GM23248 (cell line): ENCODE measurements at regions not wholly inside any gene's neighbourhood (a gene's known extent, or its start where the extent isn't known, plus 50 kb on each side); places are given as distances from the start of the nearest gene placed in this dataset.

Experiments used
- DNase-seq: peaks from one replicate; pipeline ENCODE4 v3.0.0-alpha.2; 2015
- H2AFZ ChIP-seq: fragments of 200-600 bp; sonication (generic); 2 replicates; pipeline ENCODE4 v1.6.1; 2016; ENCODE audit warnings: antibody characterized with exemption
- H3F3A ChIP-seq: fragments of 200-600 bp; sonication (generic); 2 replicates; pipeline ENCODE4 v1.6.1; 2016; ENCODE audit warnings: mild to moderate bottlenecking, antibody characterized with exemption, mixed run types; ENCODE audit not compliant: insufficient read depth
- H3K27ac ChIP-seq: fragments of 200-600 bp; sonication (generic); 2 replicates; pipeline ENCODE4 v1.5.1; 2016; ENCODE audit warnings: mild to moderate bottlenecking
- H3K27me3 ChIP-seq: fragments of 200-600 bp; sonication (generic); replicated peaks from 2 replicates; pipeline ENCODE4 v1.6.1; 2016; ENCODE audit warnings: mild to moderate bottlenecking; ENCODE audit not compliant: insufficient read depth
- H3K36me3 ChIP-seq: fragments of 200-600 bp; sonication (generic); 2 replicates; pipeline ENCODE4 v1.6.1; 2016; ENCODE audit warnings: low read depth, mild to moderate bottlenecking
- H3K4me1 ChIP-seq: fragments of 200-600 bp; sonication (generic); 2 replicates; pipeline ENCODE4 v1.6.1; 2016; ENCODE audit warnings: mild to moderate bottlenecking; ENCODE audit not compliant: insufficient read depth
- H3K4me2 ChIP-seq: fragments of 200-600 bp; sonication (generic); one replicate; pipeline ENCODE4 v1.6.1; 2016; ENCODE audit warnings: mild to moderate bottlenecking; ENCODE audit not compliant: unreplicated experiment
- H3K4me3 ChIP-seq: fragments of 200-600 bp; sonication (generic); 2 replicates; pipeline ENCODE4 v1.5.1; 2016; ENCODE audit warnings: mild to moderate bottlenecking
- H3K79me2 ChIP-seq: fragments of 200-600 bp; sonication (generic); 2 replicates; pipeline ENCODE4 v1.6.1; 2016; ENCODE audit warnings: mild to moderate bottlenecking; ENCODE audit not compliant: insufficient read depth
- H3K9ac ChIP-seq: fragments of 200-600 bp; sonication (generic); 2 replicates; pipeline ENCODE4 v1.6.1; 2016; ENCODE audit warnings: mild to moderate bottlenecking
- H3K9me2 ChIP-seq: fragments of 200-600 bp; sonication (generic); 2 replicates; pipeline ENCODE4 v1.6.1; 2016; ENCODE audit warnings: mixed run types, mild to moderate bottlenecking, moderate library complexity; ENCODE audit not compliant: insufficient read depth
- H3K9me3 ChIP-seq: fragments of 200-600 bp; sonication (generic); one replicate; pipeline ENCODE4 v1.6.1; 2017; ENCODE audit warnings: low read depth
- H4K20me1 ChIP-seq: fragments of 200-600 bp; sonication (generic); 2 replicates; pipeline ENCODE4 v1.6.0; 2016; ENCODE audit not compliant: insufficient read depth
- EZH2 ChIP-seq: fragments of 200-600 bp; sonication (generic); IDR thresholded peaks from 2 replicates; pipeline ENCODE4 v1.6.1; 2018; ENCODE audit warnings: antibody characterized with exemption, mild to moderate bottlenecking; ENCODE audit not compliant: insufficient read depth, poor library complexity, severe bottlenecking
- EZH2phosphoT487 ChIP-seq: fragments of 200-600 bp; sonication (generic); IDR thresholded peaks from 2 replicates; pipeline ENCODE4 v1.6.1; 2018; ENCODE audit warnings: antibody characterized with exemption, moderate library complexity, mild to moderate bottlenecking, low read depth; ENCODE audit not compliant: insufficient read depth
- WGBS, 2 experiments: methylation state at CpG; one replicate each; pipeline ENCODE4 v1.1.6; 2015 to 2017; ENCODE audit warnings: low lambda C conversion rate in 2 of 2, low coverage in 1 of 2; ENCODE audit errors: missing lambda C conversion rate in 2 of 2; 5-methylcytosine and 5-hydroxymethylcytosine counted together
- in situ Hi-C: fragments of 300-500 bp; cut with MboI; formaldehyde crosslinking; loops from 2 replicates; pipeline ENCODE4 v1.15.0; 2020

DNA sequence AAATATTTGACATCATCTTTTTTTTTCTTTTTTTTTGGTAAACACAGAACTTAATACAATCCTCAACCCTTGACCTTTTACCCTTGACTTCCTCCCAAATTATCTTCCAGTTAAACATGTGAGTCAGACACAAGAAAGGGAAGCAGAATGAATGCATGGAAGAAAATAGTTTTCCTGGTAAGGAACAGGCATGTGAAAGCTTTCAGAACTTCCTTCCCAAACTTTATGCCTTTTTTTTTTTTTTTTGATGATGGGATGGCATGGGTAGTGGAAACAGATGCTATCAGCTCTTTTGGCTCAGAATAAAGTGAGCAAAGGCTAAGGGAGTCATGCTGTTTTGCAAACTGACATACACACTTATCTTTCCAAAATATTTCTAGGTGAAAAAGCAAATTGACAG is 1079.1 kb downstream of the TTLL7 start:
- in situ Hi-C loops, result no loop called here
- Histone ChIP-seq H2AFZ (no peak overlapping the region), H3K4me1 (no peaks in the 10 kb centered on the region), H3K27me3 (no peaks in the 10 kb centered on the region), H3K27ac (no peak overlapping the region), H3K9me2 (no peaks in the 10 kb centered on the region), H3K4me3 (no peak overlapping the region), H4K20me1 (no peaks in the 10 kb centered on the region), H3K4me2 (no peak overlapping the region), H3K9ac (no peak overlapping the region), H3K79me2 (no peaks in the 10 kb centered on the region), H3K9me3 (no peaks in the 10 kb centered on the region), H3F3A (no peaks in the 10 kb centered on the region), H3K36me3 (no peaks in the 10 kb centered on the region)
- DNase-seq, result no peak
- TF ChIP-seq EZH2phosphoT487, result no peak
- TF ChIP-seq EZH2, result no peak

GRCh38 chr1:82907313-82907712 is 1091.6 kb downstream of the TTLL7 start:
- Histone ChIP-seq H3K4me2 (no peak overlapping the region), H3K4me3 (no peak overlapping the region), H3K4me1 (no peaks in the 10 kb centered on the region), H3K36me3 (no peaks in the 10 kb centered on the region), H3K79me2 (no peaks in the 10 kb centered on the region), H2AFZ (no peak overlapping the region), H3K27me3 (no peaks in the 10 kb centered on the region), H4K20me1 (no peaks in the 10 kb centered on the region), H3K27ac (no peak overlapping the region), H3K9ac (no peak overlapping the region), H3K9me3 (no peaks in the 10 kb centered on the region), H3F3A (no peaks in the 10 kb centered on the region), H3K9me2 (no peaks in the 10 kb centered on the region)
- no peak for DNase-seq
- TF ChIP-seq EZH2, result no peak
- no peak for TF ChIP-seq EZH2phosphoT487
- in situ Hi-C loops, result no loop called here
- 80 to 85% methylated on average over 3 of the region's 3 CpGs for WGBS, 2 experiments

DNA sequence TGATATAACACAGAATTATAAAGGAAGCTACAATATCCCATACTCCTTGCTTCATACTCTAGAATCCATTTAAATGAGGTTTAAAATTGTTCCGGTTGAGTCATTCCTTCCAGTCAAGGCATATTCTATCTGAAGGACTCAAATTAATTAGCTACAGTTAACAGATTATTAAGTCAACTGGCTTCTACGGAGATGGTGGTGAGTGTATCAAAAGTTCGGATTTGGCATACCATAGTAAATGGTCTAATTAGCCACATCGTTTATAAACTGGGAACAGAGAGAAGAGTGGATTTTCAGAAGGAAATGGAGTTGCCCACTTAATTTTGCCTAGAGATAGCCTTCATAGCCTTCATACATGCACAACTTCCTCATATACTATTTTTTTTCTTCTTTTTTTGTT is 1095.3 kb downstream of the TTLL7 start:
- no peaks in the 10 kb centered on the region for H3K27me3 ChIP-seq
- no peaks in the 10 kb centered on the region for H3K4me1 ChIP-seq
- no peaks in the 10 kb centered on the region for H4K20me1 ChIP-seq
- H3K36me3 ChIP-seq, result no peaks in the 10 kb centered on the region
- H3K9me2 ChIP-seq, result no peaks in the 10 kb centered on the region
- H3K79me2 ChIP-seq, result no peaks in the 10 kb centered on the region
- TF ChIP-seq EZH2, result no peak
- TF ChIP-seq EZH2phosphoT487, result no peak
- no peaks in the 10 kb centered on the region for H3K9me3 ChIP-seq
- no peak overlapping the region for H2AFZ ChIP-seq
- no peaks in the 10 kb centered on the region for H3F3A ChIP-seq
- H3K4me2 ChIP-seq, result no peak overlapping the region
- no peak overlapping the region for H3K4me3 ChIP-seq
- DNase-seq, result no peak
- no peak overlapping the region for H3K27ac ChIP-seq
- no peak overlapping the region for H3K9ac ChIP-seq
- 73 to 74% methylated on average over 4 of the region's 4 CpGs for WGBS, 2 experiments
- in situ Hi-C loops, result no loop called here

DNA sequence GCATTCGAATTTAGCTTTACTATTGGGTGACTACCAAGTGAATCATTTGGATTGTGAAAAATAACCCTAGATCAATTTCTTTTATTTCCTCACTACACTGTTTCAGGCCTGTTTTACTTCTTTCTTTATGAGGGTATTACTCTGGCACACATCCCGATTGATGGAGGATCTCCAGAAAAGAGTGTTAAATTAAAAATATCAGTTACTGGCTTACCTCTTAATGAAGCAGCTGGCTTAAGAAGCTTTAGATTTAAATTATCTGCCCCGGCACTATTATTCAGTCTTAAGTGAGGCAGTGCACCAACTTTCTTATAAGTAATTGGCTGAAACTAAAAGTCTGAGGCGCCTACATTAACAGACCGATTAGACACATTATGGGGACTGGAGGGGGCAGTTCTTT is 1097.4 kb downstream of the TTLL7 start:
- in situ Hi-C loops, result no loop called here
- TF ChIP-seq EZH2phosphoT487, result no peak
- WGBS, 2 experiments, result 76 to 77% methylated on average over 5 of the region's 5 CpGs

DNA sequence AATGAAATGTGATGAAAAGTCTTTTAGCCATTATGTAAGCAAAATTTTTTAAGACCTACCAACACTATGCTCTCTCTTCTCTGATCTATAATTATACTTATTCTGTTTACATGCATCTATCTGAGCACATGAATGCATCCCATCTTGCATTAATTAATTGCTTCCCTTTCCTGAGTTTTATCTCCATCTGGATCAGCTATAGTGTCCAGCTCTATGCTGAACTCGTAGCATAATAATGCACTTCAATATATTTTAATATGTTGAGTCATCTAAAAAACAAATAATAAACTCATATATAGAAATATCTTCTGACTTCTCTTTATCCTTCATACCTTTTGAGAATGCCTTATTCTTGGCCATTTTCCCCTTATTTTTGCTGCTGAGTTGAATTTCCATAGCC is 1097.8 kb downstream of the TTLL7 start:
- no peak overlapping the region for H3K4me3 ChIP-seq
- DNase-seq, result no peak
- in situ Hi-C loops, result no loop called here

More for the DNA sequence above, 1097.4 kb downstream of the TTLL7 start:
- no peaks in the 10 kb centered on the region for H3K9me3 ChIP-seq
- no peak for DNase-seq
- no peaks in the 10 kb centered on the region for H3K27me3 ChIP-seq
- H3K4me3 ChIP-seq, result no peak overlapping the region
- H3K4me1 ChIP-seq, result no peaks in the 10 kb centered on the region
- H3K79me2 ChIP-seq, result no peaks in the 10 kb centered on the region
- no peaks in the 10 kb centered on the region for H4K20me1 ChIP-seq
- no peaks in the 10 kb centered on the region for H3K36me3 ChIP-seq
- no peak overlapping the region for H3K9ac ChIP-seq
- H3K9me2 ChIP-seq, result no peaks in the 10 kb centered on the region
- no peak overlapping the region for H2AFZ ChIP-seq
- H3F3A ChIP-seq, result no peaks in the 10 kb centered on the region
- H3K4me2 ChIP-seq, result no peak overlapping the region
- no peak overlapping the region for H3K27ac ChIP-seq

More for the DNA sequence above, 1097.8 kb downstream of the TTLL7 start:
- no peaks in the 10 kb centered on the region for H3K79me2 ChIP-seq
- H2AFZ ChIP-seq, result no peak overlapping the region
- H3K27ac ChIP-seq, result no peak overlapping the region
- H3K9me3 ChIP-seq, result no peaks in the 10 kb centered on the region
- no peaks in the 10 kb centered on the region for H3K27me3 ChIP-seq
- no peaks in the 10 kb centered on the region for H3F3A ChIP-seq
- H3K4me1 ChIP-seq, result no peaks in the 10 kb centered on the region
- H4K20me1 ChIP-seq, result no peaks in the 10 kb centered on the region
- TF ChIP-seq EZH2 (no peak), EZH2phosphoT487 (no peak)
- no peak overlapping the region for H3K9ac ChIP-seq
- H3K4me2 ChIP-seq, result no peak overlapping the region
- 40 to 68% methylated on average over 1 of the region's 1 CpG for WGBS, 2 experiments
- no peaks in the 10 kb centered on the region for H3K36me3 ChIP-seq
- no peaks in the 10 kb centered on the region for H3K9me2 ChIP-seq
